ENCODE measurements at regions not wholly inside any gene's neighbourhood (a gene's known extent, or its start where the extent isn't known, plus 50 kb on each side); places are given as distances from the start of the nearest gene placed in this dataset.

- Histone ChIP-seq H3K27me3 (replicated peaks in 1 of 2; ENCODE audit: control insufficient read depth in 2 of 2, insufficient read depth in 2 of 2, low read length in 1 of 2) (no peaks in the 10 kb centered on the region), H4K20me1 (ENCODE audit: control insufficient read depth, insufficient read depth) (no peaks in the 10 kb centered on the region), H2AFZ (ENCODE audit: control insufficient read depth, low read depth, low read length) (no peak overlapping the region), H3K4me1 (ENCODE audit: control insufficient read depth, insufficient read depth, low read length) (no peaks in the 10 kb centered on the region), H3K36me3 (ENCODE audit: control insufficient read depth in 2 of 2, insufficient read depth in 2 of 2, low read length in 1 of 2) (no peaks in the 10 kb centered on the region), H3K27ac (ENCODE audit: control insufficient read depth, insufficient read depth) (no peak overlapping the region), H3K79me2 (ENCODE audit: control insufficient read depth, insufficient read depth, low read length) (no peaks in the 10 kb centered on the region), H3K4me2 (ENCODE audit: control insufficient read depth, insufficient read depth) (no peak overlapping the region), H3K4me3 (no peak overlapping the region), H3K9me3 (replicated peaks; ENCODE audit: control insufficient read depth, insufficient read depth, low read length) (no peaks in the 10 kb centered on the region), H3K9ac (ENCODE audit: control insufficient read depth, insufficient read depth, low read length) (no peak overlapping the region)
- in situ Hi-C loops (cut with MboI), result no loop called here
- CTCF ChIA-PET, result interaction anchor here (1.1 to 9.1 kb wide), 3 partner anchors 26 to 108 kb away, joined by 3 to 166 read pairs (median 8); no protein-coding TSS in a partner anchor
- no peak for ATAC-seq
- RAD21 ChIA-PET (ENCODE audit: unreplicated experiment), result interaction anchor here (1.1 to 8.7 kb wide), 2 partner anchors 66 to 104 kb away, joined by 3 to 66 read pairs; no protein-coding TSS in a partner anchor
- WGBS (ENCODE audit: insufficient coverage, insufficient replicate concordance, low lambda C conversion rate, missing lambda C conversion rate), result 92% methylated on average over 4 of the region's 4 CpGs
- BruUV-seq (replicated peaks), result no TSS peak
- POLR2A ChIA-PET, result no interaction called here
- DNase-seq (ENCODE audit: low read depth, low spot score), result no peak
- SMC1A ChIA-PET (ENCODE audit: uncharacterized antibody, unreplicated experiment), result interaction anchor here (1.5 to 9.0 kb wide), 2 partner anchors 68 to 105 kb away, joined by 3 to 150 read pairs; no protein-coding TSS in a partner anchor
- no peak for FAIRE-seq
- intact Hi-C loops (cut with micrococcal nuclease; ENCODE audit: unreplicated experiment), result no loop called here
- TF ChIP-seq NR2C2 (IDR thresholded peaks at IDR 0.05; ENCODE audit: borderline replicate concordance, control insufficient read depth, insufficient read length, low read depth) (no peak), REST (IDR thresholded peaks at IDR 0.05; ENCODE audit: low read depth, low read length) (no peak), ZBTB11 (CRISPR knock-in tag; IDR thresholded peaks at IDR 0.05) (no peak), ZNF207 (IDR thresholded peaks at IDR 0.05; ENCODE audit: borderline replicate concordance) (no peak), ZBTB4 (CRISPR knock-in tag; IDR thresholded peaks at IDR 0.05) (no peak), ZNF622 (IDR thresholded peaks at IDR 0.05) (no peak), ZZZ3 (IDR thresholded peaks at IDR 0.05; ENCODE audit: control insufficient read depth, insufficient read length, low read depth) (no peak), JUND (IDR thresholded peaks at IDR 0.05; ENCODE audit: low read depth, low read length) (no peak), BACH1 (IDR thresholded peaks at IDR 0.05; ENCODE audit: borderline replicate concordance) (no peak), SIN3A (IDR thresholded peaks at IDR 0.05; ENCODE audit: low read depth, low read length) (no peak), RELA (IDR thresholded peaks at IDR 0.05; ENCODE audit: borderline replicate concordance, partially characterized antibody) (no peak), TARDBP (IDR thresholded peaks at IDR 0.05; ENCODE audit: borderline replicate concordance) (no peak), HDAC2 (IDR thresholded peaks at IDR 0.05) (no peak), MXI1 (IDR thresholded peaks at IDR 0.05; ENCODE audit: low read depth, low read length) (no peak), STAT3 (IDR thresholded peaks at IDR 0.05; ENCODE audit: low read depth, low read length) (no peak), ZNF274 (IDR thresholded peaks at IDR 0.05; ENCODE audit: insufficient read depth, insufficient read length) (no peak)
Measured at GRCh38 chr5:157922026-157922425, 63.1 kb upstream of the CLINT1 start.
